ENCODE measurements at regions not wholly inside any gene's neighbourhood (a gene's known extent, or its start where the extent isn't known, plus 50 kb on each side); places are given as distances from the start of the nearest gene placed in this dataset.

DNA sequence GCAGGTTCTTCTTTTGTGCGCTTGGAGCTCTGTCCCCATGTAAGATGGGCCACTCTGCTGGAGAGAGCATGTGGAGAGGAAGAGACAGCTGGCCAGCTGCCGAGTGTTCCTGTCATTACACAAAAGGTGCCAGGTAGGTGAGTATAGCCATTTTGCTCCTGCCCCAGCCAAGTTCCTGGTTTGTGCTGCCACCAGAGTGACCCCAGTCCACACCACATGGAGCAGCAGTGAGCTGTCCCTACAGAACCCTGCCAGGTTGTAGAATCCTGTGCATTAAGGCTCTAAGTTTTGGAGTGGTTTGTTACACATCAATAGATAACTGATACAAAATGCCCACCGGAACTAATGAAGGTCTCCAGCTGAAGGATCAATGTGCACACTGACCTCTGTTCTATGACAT is 84.6 kb upstream of the GHITM start:
- no peak overlapping the region for H3K4ac ChIP-seq (ENCODE audit: low read length)
- H3K9me3 ChIP-seq (replicated peaks in 1 of 2; ENCODE audit: control insufficient read depth in 2 of 2, insufficient read depth in 1 of 2, low read depth in 1 of 2, low read length in 2 of 2): no peaks in the 10 kb centered on the region
- H4K8ac ChIP-seq (ENCODE audit: low read depth, low read length): no peak overlapping the region
- peaks cover 0 to 3% (median 0%) of the 10 kb centered on the region in 3 experiments for H3K27me3 ChIP-seq (ENCODE audit: control insufficient read depth in 3 of 3, insufficient read depth in 3 of 3, low read depth in 1 of 3, low read length in 3 of 3)
- no peak overlapping the region for H2AK5ac ChIP-seq (ENCODE audit: low read depth, low read length)
- no peak overlapping the region for H2AFZ ChIP-seq (ENCODE audit: low read length)
- H3K27ac ChIP-seq (replicated peaks; ENCODE audit: low read length): no peak overlapping the region
- no peak overlapping the region for H4K91ac ChIP-seq (ENCODE audit: low read depth, low read length, poor library complexity)
- no peak overlapping the region for H2BK15ac ChIP-seq (ENCODE audit: low read length)
- no peak overlapping the region for H3K14ac ChIP-seq (ENCODE audit: low read length)
- no peak overlapping the region for H3K4me2 ChIP-seq (ENCODE audit: insufficient read depth, low read length, poor library complexity, severe bottlenecking)
- no peak overlapping the region for H3K9ac ChIP-seq (ENCODE audit: low read depth, low read length, poor library complexity)
- H3K36me3 ChIP-seq (replicated peaks in 1 of 2; ENCODE audit: control insufficient read depth in 2 of 2, insufficient read depth in 2 of 2, low read length in 2 of 2): no peaks in the 10 kb centered on the region
- H3K4me3 ChIP-seq (ENCODE audit: low read length in 2 of 2): no peak overlapping the region
- DNase-seq (ENCODE audit: low spot score): no peak
- H2BK12ac ChIP-seq (ENCODE audit: low read length): no peak overlapping the region
- H3K23ac ChIP-seq (ENCODE audit: low read depth, low read length, poor library complexity): no peak overlapping the region
- no peak overlapping the region for H2BK120ac ChIP-seq (ENCODE audit: low read depth, low read length)
- no CpG with 5 or more reads among the region's 3 CpGs for WGBS, 2 donors (ENCODE audit: extremely low coverage in 2 of 2, insufficient read length in 2 of 2, insufficient replicate concordance in 1 of 2)
- no peaks in the 10 kb centered on the region for H3K4me1 ChIP-seq (ENCODE audit: control insufficient read depth in 2 of 2, insufficient read depth in 1 of 2, low read depth in 1 of 2, low read length in 2 of 2)
- H3K79me1 ChIP-seq (ENCODE audit: low read depth, low read length): no peaks in the 10 kb centered on the region
- no peak overlapping the region for H3K18ac ChIP-seq (ENCODE audit: low read length)
- no peak overlapping the region for H2BK5ac ChIP-seq (ENCODE audit: low read length)

DNA sequence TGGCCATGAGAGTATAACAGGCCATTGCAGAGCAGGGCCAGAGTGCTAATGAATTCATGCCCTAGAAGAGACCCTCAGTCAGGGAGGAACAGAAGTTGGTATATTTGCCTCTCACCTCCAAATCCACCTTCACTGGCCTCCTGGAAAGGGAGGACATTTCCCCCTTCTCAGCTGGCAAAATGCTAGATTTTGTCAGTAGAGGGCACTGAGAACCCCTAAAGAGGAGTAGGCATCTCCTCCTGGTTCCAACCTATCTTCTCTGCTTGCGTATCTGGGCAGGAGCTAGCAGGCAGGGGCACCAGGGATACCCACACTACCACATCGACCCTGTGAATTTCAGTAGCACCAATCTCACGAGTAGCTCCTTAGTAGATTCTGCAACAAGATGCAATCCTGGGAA is 79.8 kb upstream of the GHITM start:
- Histone ChIP-seq H3K79me1 (ENCODE audit: low read depth, low read length) (no peaks in the 10 kb centered on the region), H2AK5ac (ENCODE audit: low read depth, low read length) (no peak overlapping the region), H2AFZ (ENCODE audit: low read length) (no peak overlapping the region), H3K23ac (ENCODE audit: low read depth, low read length, poor library complexity) (no peak overlapping the region), H3K4me2 (ENCODE audit: insufficient read depth, low read length, poor library complexity, severe bottlenecking) (no peak overlapping the region), H2BK15ac (ENCODE audit: low read length) (no peak overlapping the region), H3K14ac (ENCODE audit: low read length) (no peak overlapping the region), H3K18ac (ENCODE audit: low read length) (no peak overlapping the region), H3K4me3 (ENCODE audit: low read length in 2 of 2) (no peak overlapping the region), H3K36me3 (replicated peaks in 1 of 2; ENCODE audit: control insufficient read depth in 2 of 2, insufficient read depth in 2 of 2, low read length in 2 of 2) (no peaks in the 10 kb centered on the region), H3K9ac (ENCODE audit: low read depth, low read length, poor library complexity) (no peak overlapping the region), H2BK12ac (ENCODE audit: low read length) (no peak overlapping the region), H4K91ac (ENCODE audit: low read depth, low read length, poor library complexity) (no peak overlapping the region), H2BK120ac (ENCODE audit: low read depth, low read length) (no peak overlapping the region), H4K8ac (ENCODE audit: low read depth, low read length) (no peak overlapping the region), H3K4ac (ENCODE audit: low read length) (no peak overlapping the region), H2BK5ac (ENCODE audit: low read length) (no peak overlapping the region), H3K4me1 (ENCODE audit: control insufficient read depth in 2 of 2, insufficient read depth in 1 of 2, low read depth in 1 of 2, low read length in 2 of 2) (no peaks in the 10 kb centered on the region), H3K27ac (replicated peaks; ENCODE audit: low read length) (no peak overlapping the region), H3K27me3 (ENCODE audit: control insufficient read depth in 3 of 3, insufficient read depth in 3 of 3, low read depth in 1 of 3, low read length in 3 of 3) (no peaks in the 10 kb centered on the region), H3K9me3 (replicated peaks in 1 of 2; ENCODE audit: control insufficient read depth in 2 of 2, insufficient read depth in 1 of 2, low read depth in 1 of 2, low read length in 2 of 2) (no peaks in the 10 kb centered on the region)
- no peak for DNase-seq (ENCODE audit: low spot score)
- no CpG with 5 or more reads among the region's 3 CpGs for WGBS, 2 donors (ENCODE audit: extremely low coverage in 2 of 2, insufficient read length in 2 of 2, insufficient replicate concordance in 1 of 2)

DNA sequence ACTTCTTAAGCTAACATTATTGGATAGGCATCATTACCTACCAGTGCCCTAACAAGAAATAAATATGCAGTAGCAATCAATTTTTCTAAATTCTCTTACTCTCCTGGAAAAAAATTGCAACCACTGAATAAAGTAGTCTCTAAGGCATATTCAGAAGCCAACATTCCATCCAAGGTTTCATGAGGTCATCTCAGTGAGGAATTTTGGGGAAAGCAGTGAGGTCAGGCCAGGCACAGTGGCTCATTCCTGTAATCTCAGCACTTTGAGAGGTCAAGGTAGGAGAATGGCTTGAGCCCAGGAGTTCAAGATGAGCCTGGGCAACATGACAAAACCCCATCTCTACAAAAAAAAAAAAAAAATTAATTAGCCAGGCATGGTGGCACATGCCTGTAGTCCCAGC is 75.9 kb upstream of the GHITM start:
- no peak overlapping the region for H3K4me2 ChIP-seq (ENCODE audit: insufficient read depth, low read length, poor library complexity, severe bottlenecking)
- no peaks in the 10 kb centered on the region for H3K9me3 ChIP-seq (replicated peaks in 1 of 2; ENCODE audit: control insufficient read depth in 2 of 2, insufficient read depth in 1 of 2, low read depth in 1 of 2, low read length in 2 of 2)
- no peak overlapping the region for H2AFZ ChIP-seq (ENCODE audit: low read length)
- no peak overlapping the region for H4K8ac ChIP-seq (ENCODE audit: low read depth, low read length)
- DNase-seq (ENCODE audit: low spot score): no peak
- no peak overlapping the region for H3K14ac ChIP-seq (ENCODE audit: low read length)
- no peak overlapping the region for H4K91ac ChIP-seq (ENCODE audit: low read depth, low read length, poor library complexity)
- H2BK120ac ChIP-seq (ENCODE audit: low read depth, low read length): no peak overlapping the region
- H3K27ac ChIP-seq (replicated peaks; ENCODE audit: low read length): no peak overlapping the region
- no peak overlapping the region for H2AK5ac ChIP-seq (ENCODE audit: low read depth, low read length)
- H3K4me3 ChIP-seq (ENCODE audit: low read length in 2 of 2): no peak overlapping the region
- no peak overlapping the region for H2BK15ac ChIP-seq (ENCODE audit: low read length)
- no peak overlapping the region for H3K9ac ChIP-seq (ENCODE audit: low read depth, low read length, poor library complexity)
- no peak overlapping the region for H3K23ac ChIP-seq (ENCODE audit: low read depth, low read length, poor library complexity)
- H3K4ac ChIP-seq (ENCODE audit: low read length): no peak overlapping the region
- no peak overlapping the region for H2BK5ac ChIP-seq (ENCODE audit: low read length)
- no peaks in the 10 kb centered on the region for H3K79me1 ChIP-seq (ENCODE audit: low read depth, low read length)
- H3K18ac ChIP-seq (ENCODE audit: low read length): no peak overlapping the region
- no peaks in the 10 kb centered on the region for H3K27me3 ChIP-seq (ENCODE audit: control insufficient read depth in 3 of 3, insufficient read depth in 3 of 3, low read depth in 1 of 3, low read length in 3 of 3)
- H3K4me1 ChIP-seq (ENCODE audit: control insufficient read depth in 2 of 2, insufficient read depth in 1 of 2, low read depth in 1 of 2, low read length in 2 of 2): no peaks in the 10 kb centered on the region
- H2BK12ac ChIP-seq (ENCODE audit: low read length): no peak overlapping the region
- no peaks in the 10 kb centered on the region for H3K36me3 ChIP-seq (replicated peaks in 1 of 2; ENCODE audit: control insufficient read depth in 2 of 2, insufficient read depth in 2 of 2, low read length in 2 of 2)

DNA sequence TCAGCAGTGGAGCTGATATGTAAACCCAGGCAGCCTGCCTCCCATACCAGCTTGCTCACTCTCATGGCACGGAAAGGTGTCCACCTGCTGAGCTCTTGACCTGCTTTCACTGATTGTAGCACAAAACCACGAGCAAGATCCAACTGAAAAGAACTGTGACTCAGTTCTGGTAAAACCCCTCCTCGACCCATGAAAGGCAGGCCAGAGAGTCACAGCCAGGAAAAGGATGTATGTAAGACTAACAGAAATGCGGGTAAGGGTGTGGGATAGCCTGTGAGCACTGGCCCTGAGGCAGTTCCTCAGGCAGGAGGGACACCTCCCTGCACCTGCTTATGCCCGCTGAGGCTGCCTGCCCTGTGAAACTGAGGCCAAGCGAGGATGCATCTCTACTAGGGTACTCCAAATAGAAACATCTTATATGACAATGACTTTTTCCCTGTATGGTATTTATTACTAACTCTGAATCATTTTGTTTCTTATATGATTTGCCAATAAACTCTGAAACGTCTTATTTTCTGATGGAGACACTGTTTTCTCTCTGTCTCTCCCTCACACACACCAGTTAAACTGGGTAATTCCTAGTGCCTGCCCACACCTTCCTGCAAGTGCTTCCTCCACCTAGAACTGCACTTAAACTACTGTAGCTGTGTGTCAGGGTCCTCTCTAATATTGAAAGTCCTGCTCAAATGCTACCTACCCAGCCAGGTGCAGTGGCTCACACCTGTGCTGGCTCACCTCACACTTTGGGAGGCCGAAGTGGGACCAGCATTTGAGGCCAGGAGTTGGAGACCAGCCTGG is 73.3 kb upstream of the GHITM start:
- Histone ChIP-seq H3K27ac (replicated peaks; ENCODE audit: low read length) (no peak overlapping the region), H3K4me3 (ENCODE audit: low read length in 2 of 2) (peak overlapping the region in 1 of 2 donors; percentile 54), H2BK15ac (ENCODE audit: low read length) (no peak overlapping the region), H3K36me3 (replicated peaks in 1 of 2; ENCODE audit: control insufficient read depth in 2 of 2, insufficient read depth in 2 of 2, low read length in 2 of 2) (no peaks in the 10 kb centered on the region), H2BK12ac (ENCODE audit: low read length) (no peak overlapping the region), H2AFZ (ENCODE audit: low read length) (no peak overlapping the region), H3K4ac (ENCODE audit: low read length) (no peak overlapping the region), H3K18ac (ENCODE audit: low read length) (no peak overlapping the region), H3K4me1 (ENCODE audit: control insufficient read depth in 2 of 2, insufficient read depth in 1 of 2, low read depth in 1 of 2, low read length in 2 of 2) (no peaks in the 10 kb centered on the region), H3K79me1 (ENCODE audit: low read depth, low read length) (no peaks in the 10 kb centered on the region), H4K91ac (ENCODE audit: low read depth, low read length, poor library complexity) (no peak overlapping the region), H3K27me3 (ENCODE audit: control insufficient read depth in 3 of 3, insufficient read depth in 3 of 3, low read depth in 1 of 3, low read length in 3 of 3) (no peaks in the 10 kb centered on the region), H3K9me3 (replicated peaks in 1 of 2; ENCODE audit: control insufficient read depth in 2 of 2, insufficient read depth in 1 of 2, low read depth in 1 of 2, low read length in 2 of 2) (no peaks in the 10 kb centered on the region), H4K8ac (ENCODE audit: low read depth, low read length) (no peak overlapping the region), H2BK120ac (ENCODE audit: low read depth, low read length) (no peak overlapping the region), H2AK5ac (ENCODE audit: low read depth, low read length) (no peak overlapping the region), H3K14ac (ENCODE audit: low read length) (no peak overlapping the region), H3K23ac (ENCODE audit: low read depth, low read length, poor library complexity) (no peak overlapping the region), H3K9ac (ENCODE audit: low read depth, low read length, poor library complexity) (no peak overlapping the region), H2BK5ac (ENCODE audit: low read length) (no peak overlapping the region), H3K4me2 (ENCODE audit: insufficient read depth, low read length, poor library complexity, severe bottlenecking) (no peak overlapping the region)
- no peak for DNase-seq (ENCODE audit: low spot score)
- WGBS, 2 donors (ENCODE audit: extremely low coverage in 2 of 2, insufficient read length in 2 of 2, insufficient replicate concordance in 1 of 2): no CpG with 5 or more reads among the region's 8 CpGs
